Activated naive CD4-positive, alpha-beta T cell (primary cell): ENCODE measurements at regions not wholly inside any gene's neighbourhood (a gene's known extent, or its start where the extent isn't known, plus 50 kb on each side); places are given as distances from the start of the nearest gene placed in this dataset.
"Not testable (repeated sequence)": the region's sequence is repeated elsewhere in the genome, so short reads cannot be mapped to it uniquely, and the experiment has no call there.

Experiments used
- DNase-seq, 4 experiments: peaks; one replicate each; lab custom pipeline; 2025; lab: John Stamatoyannopoulos, UW

DNA sequence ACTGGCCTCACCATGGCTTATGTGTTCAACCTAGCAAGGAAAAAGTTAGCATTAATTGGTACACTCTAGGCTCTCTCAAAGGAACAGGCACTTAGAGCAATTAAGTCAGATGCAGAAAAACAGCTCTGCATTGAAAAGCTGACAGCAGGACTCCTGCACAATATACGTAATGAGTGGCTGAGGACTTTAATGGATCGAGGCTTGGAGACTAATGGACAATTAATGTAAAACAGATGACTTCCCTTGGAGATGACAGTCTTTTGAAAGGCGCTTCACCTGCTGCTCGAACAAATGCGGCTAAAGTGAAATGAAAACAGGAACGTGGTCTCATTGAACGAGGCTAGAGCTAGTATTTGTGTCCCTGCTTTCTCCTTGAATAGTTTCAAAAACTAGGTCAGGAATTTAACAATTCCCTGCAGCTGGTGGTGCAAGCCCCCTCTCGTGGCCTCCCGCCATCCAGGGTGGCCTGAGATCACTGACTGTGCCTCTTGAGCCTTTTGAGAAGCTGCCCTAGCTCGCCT is 137.1 kb downstream of the ELOVL4 start:
- DNase-seq = no peak

DNA sequence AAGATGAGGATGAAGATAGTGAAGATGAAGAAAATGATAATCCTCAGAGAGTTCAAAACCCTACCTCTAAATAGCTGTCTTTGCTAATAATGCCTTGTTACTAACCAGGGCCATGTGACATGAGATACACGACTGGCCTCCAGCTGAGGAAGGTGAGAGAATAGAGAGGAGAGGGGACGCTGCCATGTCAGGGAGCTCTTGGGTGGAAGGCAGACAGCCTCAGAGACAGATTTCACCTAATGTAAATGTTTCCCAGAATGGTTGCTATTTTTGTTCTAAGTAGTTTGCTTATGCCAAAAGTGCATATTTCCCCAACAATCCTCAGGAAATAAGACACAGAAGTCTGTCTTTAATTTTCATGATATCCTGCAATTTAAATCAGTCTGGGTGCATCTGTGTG is 138.4 kb downstream of the ELOVL4 start:
- no peak for DNase-seq

DNA sequence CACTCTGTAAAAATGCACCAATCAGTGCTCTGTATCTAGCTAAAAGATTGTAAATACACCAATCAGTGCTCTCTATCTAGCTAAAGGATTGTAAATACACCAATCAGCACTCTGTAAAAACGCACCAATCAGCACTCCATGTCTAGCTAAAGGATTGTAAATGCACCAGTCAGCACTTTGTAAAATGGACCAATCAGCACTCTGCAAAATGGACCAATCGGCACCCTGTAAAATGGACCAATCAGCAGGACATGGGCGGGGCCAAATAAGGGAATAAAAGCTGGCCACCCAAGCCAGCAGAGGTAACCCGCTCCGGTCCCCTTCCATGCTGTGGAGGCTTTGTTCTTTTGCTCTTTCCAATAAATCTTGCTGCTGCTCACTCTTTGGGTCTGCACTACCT is 140.7 kb downstream of the ELOVL4 start:
- DNase-seq = not testable (repeated sequence)

DNA sequence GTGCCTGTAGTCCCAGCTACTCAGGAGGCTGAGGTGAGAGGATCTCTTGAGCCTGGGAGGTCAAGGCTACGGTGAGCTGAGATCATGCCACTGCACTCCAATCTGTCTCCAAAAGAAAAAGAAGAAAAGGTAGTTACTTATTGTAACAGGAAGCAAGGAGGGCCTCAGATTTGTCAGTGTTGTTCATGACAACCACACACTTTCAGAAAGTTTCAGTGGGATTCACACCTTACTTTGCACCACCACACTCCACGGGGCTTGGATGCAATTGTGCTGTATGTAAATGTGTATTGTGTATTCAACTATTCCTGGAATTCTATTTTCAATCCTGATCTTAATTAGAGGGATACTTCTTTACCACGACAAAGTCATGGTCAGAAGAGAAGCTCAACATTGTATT is 142.6 kb downstream of the ELOVL4 start:
- no peak for DNase-seq

DNA sequence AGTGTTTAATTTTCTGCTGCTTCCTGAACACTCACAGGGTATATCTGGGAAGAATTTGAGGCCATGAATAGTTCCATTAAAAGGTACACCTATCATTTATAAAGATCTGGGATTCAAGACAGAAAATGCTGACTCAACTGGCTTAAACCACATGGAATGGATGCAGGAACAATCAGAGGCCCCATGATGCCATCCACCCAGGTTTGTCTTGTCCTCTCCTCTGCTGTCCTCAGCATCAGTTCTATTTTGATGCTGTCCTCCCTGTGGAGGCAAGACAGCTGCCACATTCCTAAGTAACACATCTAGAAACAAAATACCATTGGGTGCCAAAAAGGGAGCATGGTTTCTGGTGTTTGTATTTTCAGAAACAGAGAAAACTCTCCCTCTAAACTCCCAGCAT is 143.4 kb downstream of the ELOVL4 start:
- no peak for DNase-seq

DNA sequence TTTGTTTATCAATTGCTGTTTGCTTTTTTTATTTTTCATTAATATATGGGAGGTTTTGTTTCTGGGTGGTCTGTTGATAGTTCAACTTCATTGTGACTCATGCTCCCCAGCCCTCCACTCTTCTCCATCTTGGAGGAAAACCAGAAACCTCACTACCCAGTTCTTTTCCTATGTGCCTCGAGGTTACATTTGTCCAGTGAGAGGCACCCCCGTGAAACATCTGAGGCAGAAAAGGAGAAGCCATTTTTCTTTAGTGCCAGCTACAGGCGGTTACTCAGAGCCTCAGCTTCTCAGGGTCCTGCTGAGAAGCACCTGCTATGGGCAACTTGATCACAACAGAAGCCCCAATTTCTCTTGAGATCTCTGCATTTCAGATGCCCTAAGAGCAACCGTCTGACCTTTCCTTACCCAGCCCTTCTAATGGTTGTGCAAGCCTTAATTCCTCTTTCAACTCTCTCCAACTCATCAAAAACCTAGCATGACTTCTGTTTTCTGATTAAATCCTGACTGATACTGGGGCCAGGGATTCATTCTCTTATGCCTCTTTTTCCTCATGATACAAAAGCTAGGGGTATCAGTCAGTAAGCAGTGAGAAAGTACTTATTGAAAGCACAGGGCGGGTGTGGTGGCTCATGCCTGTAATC is 144.6 kb downstream of the ELOVL4 start:
- DNase-seq = no peak

DNA sequence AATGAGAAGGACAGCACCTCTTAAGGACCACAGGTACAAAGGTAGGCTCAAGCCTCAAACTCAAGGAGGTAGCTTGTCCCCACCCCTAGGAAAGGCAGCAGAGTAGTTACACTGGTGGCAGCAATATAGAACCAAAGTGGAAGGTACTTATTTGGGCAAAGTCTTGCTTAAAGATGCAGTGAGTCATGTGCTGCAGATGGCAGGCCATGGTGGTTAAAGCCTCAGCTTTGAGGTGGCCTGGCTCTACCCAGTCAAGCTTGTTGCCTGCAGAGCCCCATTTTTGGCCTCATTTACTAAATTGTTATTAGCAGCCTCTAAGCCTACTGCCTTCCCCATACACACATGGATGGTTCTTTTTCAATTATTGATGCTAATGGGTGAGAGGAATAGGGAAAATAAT is 146.0 kb downstream of the ELOVL4 start:
- no peak for DNase-seq

DNA sequence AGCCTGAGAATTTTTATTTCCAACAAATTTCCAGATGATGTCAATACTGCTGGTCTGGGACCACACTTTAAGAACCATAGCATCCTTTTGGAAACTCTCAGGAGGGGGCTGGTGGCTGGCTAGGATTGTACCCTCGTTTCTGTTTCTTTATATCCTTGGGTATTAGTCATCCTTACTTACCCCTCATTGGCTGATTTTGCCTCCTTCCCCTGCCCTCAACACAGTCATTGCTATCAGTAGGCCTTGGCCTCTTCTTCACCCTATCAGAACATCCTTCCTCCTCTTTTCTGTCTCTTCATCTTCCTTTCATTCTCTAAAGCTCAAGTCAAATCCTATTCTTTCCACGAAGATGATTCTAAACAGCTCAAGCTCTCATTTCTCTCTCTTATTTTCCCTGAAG is 148.5 kb downstream of the ELOVL4 start:
- DNase-seq = no peak

DNA sequence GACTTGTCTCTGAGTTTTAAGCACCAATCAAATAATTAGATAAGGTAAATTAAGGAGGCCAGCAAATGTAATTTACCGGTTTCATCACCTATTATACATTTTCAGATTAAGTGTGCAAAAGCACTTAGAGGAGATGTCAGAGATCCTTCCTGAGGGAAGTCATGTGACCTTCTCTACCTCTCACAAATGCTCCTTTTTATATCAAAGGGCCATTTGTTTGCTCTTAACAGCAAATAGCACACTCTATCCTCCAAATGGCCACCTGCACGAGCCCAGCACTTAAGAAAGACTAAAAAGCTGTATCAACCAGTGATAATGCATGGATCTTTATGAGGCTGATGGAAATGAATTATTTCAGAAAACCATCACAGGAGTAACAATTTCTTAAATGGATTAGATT is 149.4 kb downstream of the ELOVL4 start:
- DNase-seq = no peak

DNA sequence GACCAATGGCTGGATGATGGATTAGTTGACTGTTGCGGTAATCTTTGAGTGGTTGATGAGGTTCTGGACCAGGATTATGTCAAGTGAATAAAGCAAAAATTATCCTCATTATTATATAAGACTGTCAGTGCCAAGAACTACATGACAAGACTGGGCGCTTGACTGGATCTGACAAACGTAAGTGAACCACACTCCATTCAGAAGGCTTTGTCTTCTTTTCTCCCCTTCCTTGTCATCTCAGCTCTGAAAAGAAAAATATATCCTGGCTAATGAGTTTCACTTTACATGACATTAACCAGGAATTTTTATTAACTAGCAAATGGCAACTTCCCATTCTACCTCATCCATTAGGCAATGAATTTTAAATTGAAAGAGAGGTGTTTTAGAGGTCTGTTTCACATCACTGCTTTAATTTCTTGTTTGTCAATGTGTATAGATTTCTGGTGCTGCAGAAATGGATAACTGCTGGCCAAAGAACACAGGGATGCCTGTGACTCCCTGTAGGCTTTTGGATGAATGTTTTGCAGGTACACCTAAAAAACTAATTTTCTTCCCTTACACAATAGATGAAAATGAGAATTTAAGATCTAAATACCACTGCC is 150.1 kb downstream of the ELOVL4 start:
- no peak for DNase-seq

DNA sequence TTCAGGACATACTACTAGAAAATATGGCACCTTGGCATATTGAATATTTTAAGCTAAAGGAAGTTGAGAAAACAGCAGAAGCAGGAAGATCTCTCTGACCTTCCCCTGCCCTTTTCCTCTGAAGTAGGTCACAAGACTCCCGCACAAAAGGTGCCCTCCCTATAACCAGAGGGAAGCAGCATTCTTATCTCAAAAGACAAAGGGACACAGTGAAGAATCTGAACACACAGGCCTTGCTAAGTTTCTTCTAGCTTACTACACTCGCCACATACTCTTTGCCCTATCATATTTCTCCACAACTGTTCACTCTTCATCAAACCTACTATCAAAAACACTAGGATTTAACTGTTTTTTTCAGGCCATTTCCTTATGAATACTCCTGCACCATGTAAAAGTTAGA is 151.2 kb downstream of the ELOVL4 start:
- DNase-seq = no peak

DNA sequence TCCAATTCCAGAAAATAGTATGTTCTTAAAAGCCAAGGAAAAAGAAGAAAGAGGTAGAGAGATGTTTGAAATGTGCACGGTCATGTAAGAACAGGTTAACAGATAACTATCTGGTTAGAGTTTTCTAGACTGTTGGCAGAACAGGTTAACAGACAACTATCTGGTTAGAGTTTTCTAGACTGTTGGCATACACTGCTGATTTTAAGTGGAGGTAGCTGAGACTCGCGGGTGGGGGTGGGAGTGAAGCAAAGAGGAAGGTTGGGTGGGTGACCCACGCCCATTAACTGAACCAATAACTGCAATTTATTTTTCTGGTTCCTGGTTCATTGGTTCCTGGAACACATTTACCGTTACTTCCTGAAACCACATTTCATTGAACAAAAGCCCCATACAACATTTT is 157.5 kb downstream of the ELOVL4 start:
- no peak for DNase-seq

DNA sequence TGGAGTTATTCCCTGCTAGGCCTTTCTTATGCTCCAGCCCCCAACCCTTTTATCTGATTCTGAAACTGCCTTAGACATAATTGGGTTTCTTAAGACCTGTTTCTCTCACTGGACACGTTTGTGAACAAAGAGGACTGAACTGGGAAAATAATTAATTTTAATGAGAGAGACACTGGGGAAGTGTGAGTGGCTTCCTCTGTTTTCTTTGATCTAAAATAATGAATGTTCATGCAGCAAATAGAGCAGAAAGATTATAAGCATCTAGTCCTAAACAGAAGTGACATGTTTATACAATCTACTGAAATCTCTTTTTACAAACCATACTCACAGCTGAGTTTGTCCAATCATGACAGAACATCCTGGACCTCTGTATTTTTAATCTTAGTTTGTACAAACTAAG is 157.6 kb downstream of the SH3BGRL2 start:
- no peak for DNase-seq

DNA sequence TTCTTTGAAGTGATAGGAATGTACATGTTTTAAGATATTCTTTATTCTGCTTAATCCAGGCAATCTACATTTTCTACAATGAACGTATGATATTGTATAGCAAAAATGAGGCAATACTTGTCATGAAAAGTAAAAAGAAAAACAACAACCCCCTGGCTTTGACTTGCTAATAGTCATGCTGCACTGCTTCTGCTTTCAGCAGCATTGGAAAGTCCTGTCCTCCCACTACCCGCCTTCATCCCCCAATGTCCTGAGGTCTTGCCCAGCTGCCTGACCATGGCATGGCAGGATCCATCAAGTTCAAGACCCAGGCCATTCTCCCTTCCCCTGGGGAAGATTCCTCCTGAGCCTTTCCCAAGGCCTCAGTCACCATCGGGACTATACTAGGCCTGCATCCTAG is 156.5 kb downstream of the SH3BGRL2 start:
- DNase-seq = no peak

DNA sequence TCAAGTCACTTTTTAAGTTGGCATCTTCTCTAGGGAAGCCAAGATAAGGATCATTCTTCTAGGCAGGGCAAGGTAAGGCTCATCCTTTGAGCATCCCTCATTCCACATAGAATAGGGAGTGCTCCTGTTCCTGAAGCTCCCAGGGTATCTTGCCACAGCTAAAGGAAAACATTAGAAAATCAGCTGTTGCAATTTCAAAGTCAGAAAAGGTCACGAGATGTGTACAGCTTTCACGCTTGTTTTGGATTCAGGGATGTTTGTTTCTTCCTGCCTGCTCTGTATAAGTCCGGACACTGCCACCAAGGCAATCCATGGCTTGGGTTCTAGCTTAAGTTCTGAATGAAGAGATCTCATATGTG is 153.2 kb downstream of the SH3BGRL2 start:
- DNase-seq = no peak

DNA sequence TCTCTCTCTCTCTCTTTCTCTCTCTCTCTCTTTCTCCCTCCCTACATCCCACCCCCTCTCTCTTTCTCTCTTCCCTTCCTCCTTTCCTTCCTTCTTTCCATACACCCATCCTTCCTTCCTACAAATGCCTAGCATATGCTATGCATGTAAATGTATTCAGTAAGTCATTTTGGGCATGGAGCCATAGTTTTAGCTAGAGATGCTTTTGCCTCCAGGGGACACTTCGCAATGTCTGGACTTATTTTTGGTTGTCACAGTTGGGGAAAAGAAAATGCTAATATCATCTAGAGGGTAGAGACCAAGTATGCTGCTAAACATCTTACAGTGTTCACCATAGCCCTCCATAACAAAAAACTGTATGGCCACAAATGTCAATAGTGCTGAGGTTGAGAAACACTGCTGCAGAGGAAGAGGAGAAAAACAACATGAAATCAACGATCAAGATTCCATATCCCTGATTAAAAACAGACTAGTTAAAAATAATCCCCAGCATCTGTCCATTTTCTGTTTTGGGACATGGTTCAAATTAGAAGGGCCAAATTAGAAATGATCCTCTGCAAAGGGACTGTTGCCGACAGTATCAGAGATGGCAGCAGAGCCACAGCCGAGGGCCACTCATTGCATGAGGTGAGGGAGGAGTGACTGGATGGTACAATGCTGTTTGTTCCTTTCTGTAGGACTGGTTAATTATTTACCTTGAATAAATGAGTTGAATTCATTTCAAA is 152.7 kb downstream of the SH3BGRL2 start:
- no peak for DNase-seq

DNA sequence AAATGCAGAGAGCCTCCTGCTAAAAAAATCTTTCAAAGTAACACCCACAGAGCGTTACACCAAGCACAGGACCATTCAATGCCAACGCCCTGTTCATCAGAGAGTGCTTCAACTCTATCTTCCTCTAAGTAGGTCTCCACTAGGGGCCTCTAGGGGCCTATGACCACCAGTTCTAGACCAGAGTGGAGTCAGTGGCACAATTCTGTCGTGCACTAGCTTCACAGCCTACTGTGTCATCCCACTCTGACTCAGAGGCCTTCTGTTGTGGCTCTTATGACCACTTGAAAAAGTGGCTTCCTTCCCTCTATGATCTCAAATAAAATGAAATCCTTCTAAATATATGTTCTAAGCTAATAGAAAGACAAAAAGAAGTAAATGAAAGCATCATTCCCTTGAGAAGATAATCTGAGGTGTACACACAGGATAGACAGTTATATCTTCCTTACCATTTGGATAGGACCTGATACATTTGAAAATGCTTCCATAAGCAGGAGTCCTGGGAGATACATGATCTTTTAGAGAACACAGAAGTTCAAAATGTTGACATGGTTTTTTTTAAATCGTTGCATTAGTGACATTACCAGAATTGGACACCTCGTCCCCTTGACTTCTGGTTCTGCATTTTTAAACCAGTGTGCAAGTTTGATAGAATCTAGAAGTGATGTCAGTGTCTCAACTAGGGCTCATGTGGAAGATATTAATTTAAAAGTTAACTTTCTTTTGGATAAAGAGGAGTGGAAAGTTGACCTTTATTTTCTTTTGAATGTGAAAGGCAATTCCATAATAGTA is 151.9 kb downstream of the SH3BGRL2 start:
- no peak for DNase-seq

DNA sequence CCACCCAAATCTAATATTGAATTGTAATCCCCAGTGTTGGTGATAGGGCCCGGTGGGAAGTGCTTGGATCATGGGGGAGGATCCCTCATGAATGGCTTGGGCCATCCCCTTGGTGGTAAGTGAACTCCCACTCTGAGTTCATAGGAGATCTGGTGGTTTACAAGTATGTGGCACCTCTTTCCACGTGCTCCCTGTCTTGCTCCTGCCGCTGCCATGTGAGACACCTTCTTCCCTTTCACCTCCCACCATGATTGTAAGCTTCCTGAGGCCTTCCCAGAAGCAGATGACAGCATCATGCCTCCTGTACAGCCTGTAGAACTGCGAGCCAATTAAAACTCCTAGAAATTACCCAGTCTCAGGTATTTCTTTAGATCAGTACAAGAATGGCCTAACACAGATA is 150.8 kb downstream of the SH3BGRL2 start:
- no peak for DNase-seq

DNA sequence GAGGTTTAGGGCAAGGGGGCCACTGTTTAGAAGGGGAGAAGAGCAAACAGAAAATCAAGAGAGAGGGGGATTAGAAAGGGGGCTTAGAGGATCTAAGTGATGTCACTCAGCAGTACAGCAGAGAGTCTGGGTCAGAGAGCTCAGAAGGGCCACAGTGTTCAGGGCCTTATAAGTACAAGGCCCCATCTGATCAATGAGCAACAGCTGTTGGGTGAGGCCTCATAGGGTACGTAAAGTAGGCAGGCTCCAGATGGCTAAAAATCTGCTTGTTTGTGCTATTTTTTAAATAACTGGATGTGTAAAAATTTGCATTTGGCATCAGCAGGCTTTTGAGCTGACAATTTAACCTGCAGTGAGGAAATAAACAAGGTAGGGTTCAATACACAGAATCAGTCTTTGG is 149.8 kb downstream of the SH3BGRL2 start:
- DNase-seq = no peak

DNA sequence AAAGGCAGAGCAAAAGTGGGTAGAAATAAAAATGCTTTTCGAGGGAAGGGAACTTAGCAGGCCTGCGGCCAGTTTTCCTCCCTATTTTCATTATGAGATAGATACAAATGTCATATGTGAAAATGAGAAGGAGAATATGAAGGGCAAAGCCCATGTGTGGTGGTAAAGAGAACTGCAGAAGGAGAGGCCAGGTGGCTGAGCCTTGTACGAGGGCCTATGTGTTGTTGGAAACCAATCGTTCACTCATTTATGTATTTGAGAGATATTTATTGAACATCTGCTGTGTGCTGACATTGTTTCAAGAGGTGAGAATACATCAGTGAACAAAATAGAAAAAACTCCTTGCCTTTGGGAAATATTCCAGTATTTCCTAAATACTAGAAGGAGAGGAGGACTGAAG is 147.7 kb downstream of the SH3BGRL2 start:
- no peak for DNase-seq

DNA sequence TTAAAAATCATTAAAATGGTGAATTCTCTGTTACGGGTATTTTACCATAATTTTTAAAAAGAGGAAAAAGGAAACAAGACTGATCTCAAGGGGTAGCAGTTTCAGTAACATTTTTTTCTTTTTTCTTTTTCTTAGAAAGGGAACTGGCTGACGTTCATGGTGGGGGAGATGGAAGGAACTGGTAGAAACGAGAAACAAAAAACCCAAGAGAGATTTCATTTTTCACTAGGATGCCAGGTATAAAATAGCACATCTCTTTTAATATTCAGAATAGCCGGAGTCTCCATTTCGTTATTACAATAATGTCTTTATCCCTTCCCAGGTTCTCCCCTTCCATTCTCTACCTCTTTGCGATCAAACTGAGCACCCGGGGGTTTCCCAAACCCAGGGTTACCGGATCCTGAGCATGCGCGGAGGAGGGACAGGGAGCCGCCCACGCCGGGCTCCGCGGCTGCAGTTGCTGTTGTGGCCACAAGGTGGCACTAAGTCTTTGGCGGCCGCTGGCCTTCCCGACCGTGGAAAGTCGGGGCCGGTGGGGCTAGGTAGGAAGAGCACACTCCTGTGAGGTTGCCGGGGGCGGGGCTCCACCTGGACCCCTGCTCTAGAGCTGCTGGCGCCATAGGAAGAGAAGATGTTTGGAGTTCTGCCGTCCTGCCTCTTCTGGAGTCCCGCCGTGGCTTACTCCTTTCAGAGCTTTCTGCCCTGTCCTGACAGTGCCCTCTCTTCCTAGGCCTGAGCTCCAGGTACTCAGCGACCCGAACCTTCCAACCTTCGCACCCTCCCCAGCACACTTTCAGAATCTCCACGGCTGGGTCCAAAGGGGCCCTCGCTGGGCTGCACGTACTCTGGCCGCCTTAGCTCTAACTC is 146.8 kb downstream of the SH3BGRL2 start:
- peak; percentile 63 to 83 (median 74) for DNase-seq

DNA sequence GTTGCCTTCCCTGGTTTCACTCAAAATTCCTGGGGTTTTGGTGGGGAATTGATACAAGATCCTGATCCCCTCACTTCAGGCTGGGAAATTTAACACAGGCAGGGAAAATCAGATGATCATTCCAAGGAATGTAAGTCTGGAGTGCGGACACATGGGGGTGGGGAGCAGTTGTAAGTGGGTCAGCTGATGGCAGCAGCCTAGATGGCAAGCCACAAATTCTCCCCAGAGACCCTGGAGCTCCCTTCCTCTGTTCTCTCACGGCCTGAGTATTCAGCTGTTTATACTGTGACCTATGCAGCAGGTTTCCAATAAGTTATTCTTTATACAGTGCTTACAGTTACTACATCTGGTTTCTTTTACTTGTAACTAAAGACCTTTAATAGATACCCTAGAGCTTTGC is 144.9 kb downstream of the SH3BGRL2 start:
- no peak for DNase-seq
